Upper lobe of right lung (tissue), 1 donor: ENCODE measurements at regions not wholly inside any gene's neighbourhood (a gene's known extent, or its start where the extent isn't known, plus 50 kb on each side); places are given as distances from the start of the nearest gene placed in this dataset.

ENCODE experiments used
- ATAC-seq: fragments of 200-7000 bp; cut with Tn5 transposase; one replicate; pipeline ENCODE4 v1.9.1; 2020; ENCODE audit warnings: mild to moderate bottlenecking, moderate library complexity
- DNase-seq: peaks from one replicate; pipeline ENCODE4 v3.0.0-alpha.2; 2020
- H3K27ac ChIP-seq: fragments of 200-600 bp; one replicate; pipeline ENCODE4 v1.8.0; 2022
- H3K27me3 ChIP-seq: fragments of 200-600 bp; one replicate; pipeline ENCODE4 v1.8.0; 2022; ENCODE audit warnings: mild to moderate bottlenecking
- H3K36me3 ChIP-seq: fragments of 200-600 bp; one replicate; pipeline ENCODE4 v1.8.0; 2022
- H3K4me1 ChIP-seq: fragments of 200-600 bp; one replicate; pipeline ENCODE4 v1.8.0; 2022
- H3K4me3 ChIP-seq: fragments of 200-600 bp; one replicate; pipeline ENCODE4 v1.8.0; 2022; ENCODE audit warnings: mild to moderate bottlenecking
- H3K9me3 ChIP-seq: fragments of 200-600 bp; one replicate; pipeline ENCODE4 v1.8.0; 2022
- intact Hi-C: fragments of 100-400 bp; cut with DNase I; formaldehyde crosslinking; loops from one replicate; pipeline ENCODE4 v1.11.0; 2022
- TF ChIP-seq, protein P1 (sequence below): fragments of 200-600 bp; IDR thresholded peaks from one replicate; pipeline ENCODE4 v1.8.0; 2022; ENCODE audit warnings: antibody characterized with exemption
- donor health status: DM: no; HTN: yes; CAD: no; lungs with severe emphysema.

DNA sequence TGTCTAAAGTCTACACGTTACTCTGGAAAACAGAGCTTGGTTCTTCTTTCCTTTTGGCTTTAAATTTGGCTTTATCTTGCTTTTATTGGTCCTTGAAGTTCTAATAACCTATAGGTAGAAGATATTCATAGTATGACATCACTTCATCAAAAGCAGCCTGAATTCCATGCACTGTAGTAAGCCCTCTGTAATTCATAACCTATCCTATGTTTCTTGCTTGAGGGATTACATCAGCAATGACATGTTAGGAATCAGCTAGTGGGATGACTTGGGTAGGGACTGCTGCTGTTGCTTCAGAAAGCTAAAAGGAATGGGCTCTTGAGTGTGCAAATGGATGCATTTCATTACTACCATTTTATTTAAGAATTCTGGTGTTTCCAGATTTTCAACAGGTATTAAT lies 184.9 kb downstream of the PTEN start:
- Histone ChIP-seq H3K4me1 (peaks cover 2% of the 10 kb centered on the region), H3K36me3 (no peaks in the 10 kb centered on the region), H3K27me3 (no peaks in the 10 kb centered on the region), H3K4me3 (no peak overlapping the region), H3K27ac (no peak overlapping the region), H3K9me3 (no peaks in the 10 kb centered on the region)
- intact Hi-C loops, result no loop called here
- TF ChIP-seq, protein P1, sequence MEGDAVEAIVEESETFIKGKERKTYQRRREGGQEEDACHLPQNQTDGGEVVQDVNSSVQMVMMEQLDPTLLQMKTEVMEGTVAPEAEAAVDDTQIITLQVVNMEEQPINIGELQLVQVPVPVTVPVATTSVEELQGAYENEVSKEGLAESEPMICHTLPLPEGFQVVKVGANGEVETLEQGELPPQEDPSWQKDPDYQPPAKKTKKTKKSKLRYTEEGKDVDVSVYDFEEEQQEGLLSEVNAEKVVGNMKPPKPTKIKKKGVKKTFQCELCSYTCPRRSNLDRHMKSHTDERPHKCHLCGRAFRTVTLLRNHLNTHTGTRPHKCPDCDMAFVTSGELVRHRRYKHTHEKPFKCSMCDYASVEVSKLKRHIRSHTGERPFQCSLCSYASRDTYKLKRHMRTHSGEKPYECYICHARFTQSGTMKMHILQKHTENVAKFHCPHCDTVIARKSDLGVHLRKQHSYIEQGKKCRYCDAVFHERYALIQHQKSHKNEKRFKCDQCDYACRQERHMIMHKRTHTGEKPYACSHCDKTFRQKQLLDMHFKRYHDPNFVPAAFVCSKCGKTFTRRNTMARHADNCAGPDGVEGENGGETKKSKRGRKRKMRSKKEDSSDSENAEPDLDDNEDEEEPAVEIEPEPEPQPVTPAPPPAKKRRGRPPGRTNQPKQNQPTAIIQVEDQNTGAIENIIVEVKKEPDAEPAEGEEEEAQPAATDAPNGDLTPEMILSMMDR, result no peak
- DNase-seq (no peak), ATAC-seq (no peak)

DNA sequence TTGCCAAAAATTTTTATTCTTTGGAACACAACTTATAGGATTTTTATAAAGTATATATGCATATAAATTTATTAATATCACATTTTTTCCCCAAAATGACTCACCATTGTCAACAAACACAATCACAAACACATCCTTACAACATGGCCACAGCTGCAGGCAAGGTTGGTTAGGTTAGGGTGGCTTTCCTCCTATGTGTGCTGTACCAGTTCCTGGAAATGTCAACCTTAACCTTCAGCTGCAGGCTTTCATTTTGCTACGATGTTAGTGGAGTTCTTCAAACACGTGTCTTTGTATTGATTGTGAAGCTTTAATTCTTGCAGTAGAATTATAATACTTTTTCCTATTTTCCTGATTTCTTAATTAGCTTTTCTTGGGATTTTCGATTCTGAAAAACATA lies 185.8 kb downstream of the PTEN start:
- H3K9me3 ChIP-seq, result no peaks in the 10 kb centered on the region
- H3K36me3 ChIP-seq, result no peaks in the 10 kb centered on the region
- H3K27ac ChIP-seq, result no peak overlapping the region
- DNase-seq (no peak), ATAC-seq (no peak)
- no peaks in the 10 kb centered on the region for H3K4me1 ChIP-seq
- no peak overlapping the region for H3K4me3 ChIP-seq
- TF ChIP-seq, protein P1, result no peak
- H3K27me3 ChIP-seq, result no peaks in the 10 kb centered on the region
- intact Hi-C loops, result no loop called here

DNA sequence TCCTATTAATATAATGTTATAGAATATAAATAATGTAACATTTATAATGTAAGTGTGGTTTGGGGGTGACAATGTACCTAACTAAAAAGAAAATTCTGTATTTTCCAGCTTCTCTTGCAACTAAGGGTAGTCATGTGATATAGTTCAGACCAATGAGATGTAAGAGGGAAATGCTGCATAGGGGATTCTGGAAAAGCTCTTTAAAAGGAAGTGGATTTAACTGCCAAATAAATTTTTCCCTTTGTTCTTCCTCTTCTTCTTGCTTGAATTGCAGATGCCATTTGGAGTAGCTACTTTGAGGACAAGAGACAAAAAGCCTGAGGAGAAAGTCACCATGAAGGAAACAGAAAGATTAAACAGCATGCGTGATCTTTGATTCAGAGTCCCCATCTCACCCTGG lies 194.3 kb downstream of the PTEN start:
- DNase-seq, result no peak
- TF ChIP-seq, protein P1, result no peak
- intact Hi-C loops, result no loop called here
- Histone ChIP-seq H3K9me3 (no peaks in the 10 kb centered on the region), H3K27ac (no peak overlapping the region), H3K4me3 (no peak overlapping the region), H3K27me3 (no peaks in the 10 kb centered on the region), H3K4me1 (peaks cover 10% of the 10 kb centered on the region), H3K36me3 (no peaks in the 10 kb centered on the region)
- ATAC-seq, result no peak

DNA sequence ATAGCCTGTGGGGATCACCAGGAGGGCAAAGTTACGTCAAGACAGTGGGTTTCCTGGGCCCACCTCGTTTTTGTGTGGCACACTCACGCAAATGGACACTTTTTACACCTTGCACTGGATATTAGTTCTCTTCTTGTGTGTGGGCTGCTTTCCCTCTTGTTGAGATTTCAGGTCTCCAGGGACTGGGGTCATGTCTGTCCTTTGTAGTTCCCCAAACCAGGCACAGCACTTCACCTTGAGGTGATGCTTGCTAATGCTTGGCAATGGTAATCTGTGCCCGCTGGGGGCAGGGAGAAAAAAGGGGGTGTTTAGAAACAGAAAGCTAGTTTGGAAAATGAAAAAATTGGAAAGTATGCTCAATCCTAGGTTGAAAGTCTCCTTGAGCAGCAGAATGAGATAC lies 195.3 kb downstream of the PTEN start:
- no peaks in the 10 kb centered on the region for H3K9me3 ChIP-seq
- no peaks in the 10 kb centered on the region for H3K27me3 ChIP-seq
- TF ChIP-seq, protein P1, result no peak
- no peaks in the 10 kb centered on the region for H3K36me3 ChIP-seq
- H3K4me1 ChIP-seq, result peaks cover 20% of the 10 kb centered on the region
- ATAC-seq (no peak), DNase-seq (no peak)
- no peak overlapping the region for H3K27ac ChIP-seq
- intact Hi-C loops, result no loop called here
- no peak overlapping the region for H3K4me3 ChIP-seq

DNA sequence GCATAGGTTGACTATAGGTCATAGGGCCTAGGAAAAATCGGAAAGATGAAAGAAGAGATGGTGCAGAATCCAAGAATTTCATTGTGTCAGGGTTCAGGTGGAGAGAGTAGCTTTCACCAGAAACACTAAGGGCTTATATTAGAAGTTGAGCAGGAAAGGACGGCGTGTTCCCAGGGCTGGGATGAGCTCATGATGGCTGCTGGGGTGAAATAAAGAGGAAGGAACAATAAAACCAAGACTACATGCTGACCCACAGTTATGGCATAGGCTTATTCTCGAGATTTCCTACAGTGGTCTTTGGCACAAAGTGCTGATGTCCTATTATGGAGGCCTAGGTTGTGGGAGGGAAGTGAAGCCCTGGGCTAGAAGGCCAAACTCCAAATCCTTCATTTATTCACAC lies 195.8 kb downstream of the PTEN start:
- H3K4me1 ChIP-seq, result peaks cover 25% of the 10 kb centered on the region
- H3K36me3 ChIP-seq, result no peaks in the 10 kb centered on the region
- H3K4me3 ChIP-seq, result no peak overlapping the region
- TF ChIP-seq, protein P1, result no peak
- intact Hi-C loops, result no loop called here
- no peak overlapping the region for H3K27ac ChIP-seq
- ATAC-seq (peak; percentile 19), DNase-seq (no peak)
- no peaks in the 10 kb centered on the region for H3K27me3 ChIP-seq
- H3K9me3 ChIP-seq, result no peaks in the 10 kb centered on the region

DNA sequence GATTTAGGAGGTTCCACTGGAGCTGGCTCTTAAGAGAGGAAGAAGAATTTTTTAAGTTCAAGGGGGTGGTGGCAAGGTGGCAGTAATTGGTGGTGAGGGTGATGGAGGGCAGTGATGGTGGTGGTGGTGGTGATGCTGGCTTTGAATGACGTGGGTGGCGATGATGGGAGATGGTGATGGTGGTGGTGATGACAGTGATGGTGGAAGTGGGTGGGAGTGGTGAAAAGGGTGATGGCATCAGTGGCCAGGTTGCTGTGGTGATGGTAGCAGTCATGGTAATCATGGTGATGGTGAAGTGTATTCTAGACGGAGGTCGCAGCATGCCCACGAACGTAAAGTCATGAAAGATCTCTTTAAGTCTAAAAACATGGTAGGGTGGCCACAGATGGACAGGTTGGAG lies 197.3 kb downstream of the PTEN start:
- H3K36me3 ChIP-seq, result no peaks in the 10 kb centered on the region
- TF ChIP-seq, protein P1, result no peak
- H3K27me3 ChIP-seq, result no peaks in the 10 kb centered on the region
- DNase-seq (no peak), ATAC-seq (no peak)
- no peaks in the 10 kb centered on the region for H3K9me3 ChIP-seq
- no peak overlapping the region for H3K27ac ChIP-seq
- intact Hi-C loops, result no loop called here
- peaks cover 40% of the 10 kb centered on the region for H3K4me1 ChIP-seq
- H3K4me3 ChIP-seq, result no peak overlapping the region
